ENCODE measurements at regions not wholly inside any gene's neighbourhood (a gene's known extent, or its start where the extent isn't known, plus 50 kb on each side); places are given as distances from the start of the nearest gene placed in this dataset.
A peak's percentile ranks its signal among the peaks of the same experiment; 100 is the strongest.

GRCh38 chr3:182226995-182227394, 515.3 kb downstream of the SOX2 start:
- DNase-seq (no peak), ATAC-seq (ENCODE audit: poor library complexity) (no peak)
- intact Hi-C loops (cut with DNase I) = no loop called here

- intact Hi-C loops (cut with DNase I) = no loop called here
- DNase-seq = no peak
- no peak for ATAC-seq (ENCODE audit: poor library complexity)
Observed at GRCh38 chr3:182233405-182233804, 521.7 kb downstream of the SOX2 start.

- ATAC-seq (ENCODE audit: poor library complexity) = no peak
- intact Hi-C loops (cut with DNase I) = no loop called here
- no peak for DNase-seq
Observed at GRCh38 chr3:182233957-182234356, 522.2 kb downstream of the SOX2 start.

- no peak for ATAC-seq (ENCODE audit: poor library complexity)
- intact Hi-C loops (cut with DNase I) = no loop called here
- DNase-seq = no peak
Observed at GRCh38 chr3:182234881-182235280, 523.2 kb downstream of the SOX2 start.

GRCh38 chr3:182235504-182235903, 523.8 kb downstream of the SOX2 start:
- intact Hi-C loops (cut with DNase I) = no loop called here
- no peak for DNase-seq
- no peak for ATAC-seq (ENCODE audit: poor library complexity)

GRCh38 chr3:182238126-182238525, 526.4 kb downstream of the SOX2 start:
- DNase-seq (peak; percentile 44), ATAC-seq (ENCODE audit: poor library complexity) (no peak)
- intact Hi-C loops (cut with DNase I) = no loop called here

GRCh38 chr3:182239316-182239715, 527.6 kb downstream of the SOX2 start:
- DNase-seq = no peak
- intact Hi-C loops (cut with DNase I) = no loop called here
- ATAC-seq (ENCODE audit: poor library complexity) = no peak

GRCh38 chr3:182240474-182240873, 528.7 kb downstream of the SOX2 start:
- DNase-seq = no peak
- no peak for ATAC-seq (ENCODE audit: poor library complexity)
- intact Hi-C loops (cut with DNase I) = no loop called here

- intact Hi-C loops (cut with DNase I) = no loop called here
- ATAC-seq (ENCODE audit: poor library complexity) = no peak
- DNase-seq = no peak
Observed at GRCh38 chr3:182241196-182241765, 529.6 kb downstream of the SOX2 start.

GRCh38 chr3:182241766-182242488, 530.2 kb downstream of the SOX2 start:
- peak; percentile 95 for ATAC-seq (ENCODE audit: poor library complexity)
- intact Hi-C loops (cut with DNase I) = no loop called here
- DNase-seq = peak; percentile 61

GRCh38 chr3:182242489-182242942, 530.8 kb downstream of the SOX2 start:
- intact Hi-C loops (cut with DNase I) = no loop called here
- DNase-seq (no peak), ATAC-seq (ENCODE audit: poor library complexity) (no peak)

- ATAC-seq (ENCODE audit: poor library complexity) (no peak), DNase-seq (no peak)
- intact Hi-C loops (cut with DNase I) = no loop called here
Observed at GRCh38 chr3:182243625-182244024, 531.9 kb downstream of the SOX2 start.

GRCh38 chr3:182244222-182244971, 532.7 kb downstream of the SOX2 start:
- DNase-seq (no peak), ATAC-seq (ENCODE audit: poor library complexity) (no peak)
- intact Hi-C loops (cut with DNase I) = no loop called here

- intact Hi-C loops (cut with DNase I) = no loop called here
- no peak for DNase-seq
- ATAC-seq (ENCODE audit: poor library complexity) = no peak
Observed at GRCh38 chr3:182245059-182245458, 533.3 kb downstream of the SOX2 start.

GRCh38 chr3:182246870-182247269, 535.1 kb downstream of the SOX2 start:
- DNase-seq (no peak), ATAC-seq (ENCODE audit: poor library complexity) (no peak)
- intact Hi-C loops (cut with DNase I) = no loop called here

GRCh38 chr3:182248349-182248880, 536.7 kb downstream of the SOX2 start:
- ATAC-seq (ENCODE audit: poor library complexity) (no peak), DNase-seq (no peak)
- intact Hi-C loops (cut with DNase I) = no loop called here

- intact Hi-C loops (cut with DNase I) = loop anchor here (10.0 kb wide), 1 partner anchor 1038 kb away; no protein-coding TSS in a partner anchor
- no peak for DNase-seq
- no peak for ATAC-seq (ENCODE audit: poor library complexity)
Observed at GRCh38 chr3:182252802-182253201, 540.5 kb upstream of the ATP11B start.

- intact Hi-C loops (cut with DNase I) = loop anchor here (10.0 kb wide), 1 partner anchor 1040 kb away; no protein-coding TSS in a partner anchor
- DNase-seq (no peak), ATAC-seq (ENCODE audit: poor library complexity) (no peak)
Observed at GRCh38 chr3:182255158-182255557, 538.1 kb upstream of the ATP11B start.

GRCh38 chr3:182257361-182257760, 535.9 kb upstream of the ATP11B start:
- ATAC-seq (ENCODE audit: poor library complexity) (no peak), DNase-seq (no peak)
- intact Hi-C loops (cut with DNase I) = loop anchor here (10.0 kb wide), 1 partner anchor 1043 kb away; no protein-coding TSS in a partner anchor

Data from Right ventricle myocardium superior (tissue), 1 donor.